Transverse colon (tissue), 4 donors: ENCODE measurements at regions not wholly inside any gene's neighbourhood (a gene's known extent, or its start where the extent isn't known, plus 50 kb on each side); places are given as distances from the start of the nearest gene placed in this dataset.

Source experiments
- CTCF ChIP-seq, 5 experiments: fragments of 200-600 bp in 3 of 5; fragments of 450-650 bp in 2 of 5; sonication (generic) in 3 of 5; IDR thresholded peaks; 1 replicate in 2 of 5; 2 replicates in 3 of 5; pipeline ENCODE4 v1.5.1; 2016 to 2017; ENCODE audit warnings: antibody characterized with exemption in 5 of 5, inconsistent platforms in 3 of 5, mild to moderate bottlenecking in 2 of 5, moderate library complexity in 1 of 5
- POLR2A ChIP-seq: fragments of 450-650 bp; IDR thresholded peaks from one replicate; pipeline ENCODE4 v1.6.1; 2016; ENCODE audit warnings: antibody characterized with exemption, mild to moderate bottlenecking, moderate library complexity
- POLR2AphosphoS5 ChIP-seq, 3 donors: sonication (generic); formaldehyde crosslinking; IDR thresholded peaks; one replicate each; pipeline ENCODE4 v1.6.1; 2016; ENCODE audit warnings: antibody characterized with exemption in 3 of 3

GRCh38 chr7:80347173-80347572 is 164.7 kb downstream of the GNAT3 start:
- no peak for TF ChIP-seq POLR2AphosphoS5 (IDR thresholded peaks at IDR 0.05)
- TF ChIP-seq CTCF (IDR thresholded peaks at IDR 0.05): no peak
- no peak for TF ChIP-seq POLR2A
